Omental fat pad (tissue), 3 donors: ENCODE measurements at regions not wholly inside any gene's neighbourhood (a gene's known extent, or its start where the extent isn't known, plus 50 kb on each side); places are given as distances from the start of the nearest gene placed in this dataset.

Experiments
- ATAC-seq: fragments of 150-250 bp; one replicate; pipeline ENCODE4 v1.9.1; 2016; ENCODE audit warnings: mild to moderate bottlenecking, moderate library complexity; ENCODE audit not compliant: low FRiP score
- DNase-seq: peaks from one replicate; pipeline ENCODE4 v3.0.0-alpha.2; 2019; ENCODE audit warnings: low spot score
- TF ChIP-seq, protein P1 (sequence below), 3 donors: fragments of 450-650 bp; IDR thresholded peaks; one replicate each; pipeline ENCODE4 v1.5.1; 2016 to 2017; ENCODE audit warnings: antibody characterized with exemption in 3 of 3, mild to moderate bottlenecking in 3 of 3, moderate library complexity in 2 of 3

- DNase-seq: no peak
- TF ChIP-seq, protein P1, sequence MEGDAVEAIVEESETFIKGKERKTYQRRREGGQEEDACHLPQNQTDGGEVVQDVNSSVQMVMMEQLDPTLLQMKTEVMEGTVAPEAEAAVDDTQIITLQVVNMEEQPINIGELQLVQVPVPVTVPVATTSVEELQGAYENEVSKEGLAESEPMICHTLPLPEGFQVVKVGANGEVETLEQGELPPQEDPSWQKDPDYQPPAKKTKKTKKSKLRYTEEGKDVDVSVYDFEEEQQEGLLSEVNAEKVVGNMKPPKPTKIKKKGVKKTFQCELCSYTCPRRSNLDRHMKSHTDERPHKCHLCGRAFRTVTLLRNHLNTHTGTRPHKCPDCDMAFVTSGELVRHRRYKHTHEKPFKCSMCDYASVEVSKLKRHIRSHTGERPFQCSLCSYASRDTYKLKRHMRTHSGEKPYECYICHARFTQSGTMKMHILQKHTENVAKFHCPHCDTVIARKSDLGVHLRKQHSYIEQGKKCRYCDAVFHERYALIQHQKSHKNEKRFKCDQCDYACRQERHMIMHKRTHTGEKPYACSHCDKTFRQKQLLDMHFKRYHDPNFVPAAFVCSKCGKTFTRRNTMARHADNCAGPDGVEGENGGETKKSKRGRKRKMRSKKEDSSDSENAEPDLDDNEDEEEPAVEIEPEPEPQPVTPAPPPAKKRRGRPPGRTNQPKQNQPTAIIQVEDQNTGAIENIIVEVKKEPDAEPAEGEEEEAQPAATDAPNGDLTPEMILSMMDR (IDR thresholded peaks at IDR 0.05): no peak
- no peak for ATAC-seq
Observed at GRCh38 chr1:4312024-4312423, 342.4 kb upstream of the AJAP1 start.

DNA sequence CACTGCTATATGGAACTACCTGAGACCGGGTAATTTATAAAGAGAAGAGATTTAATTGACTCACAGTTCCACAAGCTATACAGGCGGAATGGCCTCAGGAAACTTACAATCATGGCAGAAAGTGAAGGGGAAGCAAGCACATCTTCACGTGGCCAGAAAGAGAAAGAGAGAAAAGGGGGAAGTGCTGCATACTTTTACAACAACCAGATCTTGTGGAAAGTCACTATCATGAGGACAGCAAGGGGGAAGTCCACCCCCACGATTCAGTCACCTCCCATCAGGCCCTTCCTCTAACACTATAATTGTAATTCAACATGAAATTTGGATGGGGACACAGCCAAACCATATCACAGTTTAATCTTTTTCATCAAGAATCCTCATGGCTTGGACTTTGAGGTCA lies 339.2 kb upstream of the AJAP1 start:
- ATAC-seq (no peak), DNase-seq (no peak)
- TF ChIP-seq, protein P1 (IDR thresholded peaks at IDR 0.05): no peak

- DNase-seq: no peak
- TF ChIP-seq, protein P1 (IDR thresholded peaks at IDR 0.05): no peak
- no peak for ATAC-seq
Observed at GRCh38 chr1:4317207-4317606, 337.2 kb upstream of the AJAP1 start.

GRCh38 chr1:4318720-4319119 lies 335.7 kb upstream of the AJAP1 start:
- DNase-seq (no peak), ATAC-seq (no peak)
- TF ChIP-seq, protein P1 (IDR thresholded peaks at IDR 0.05): no peak

DNA sequence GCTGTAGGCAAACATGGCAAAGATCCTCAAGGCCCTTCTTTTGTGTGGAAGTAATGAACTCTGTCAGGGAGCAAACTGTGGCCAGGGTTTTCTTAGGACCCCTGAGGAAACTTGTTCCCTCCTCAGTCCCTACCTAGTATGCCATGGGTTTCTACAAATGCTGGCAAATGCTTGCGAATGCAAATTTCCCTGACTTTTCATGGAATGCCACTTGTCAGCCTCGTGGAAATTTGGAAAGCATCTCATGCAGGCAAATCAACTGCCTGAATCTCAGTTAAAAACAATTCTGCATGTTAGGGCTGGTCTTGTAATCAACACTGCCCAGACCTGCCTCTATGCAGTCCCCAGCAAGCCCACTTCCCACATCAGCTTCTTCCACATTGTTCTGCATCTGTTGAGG lies 334.9 kb upstream of the AJAP1 start:
- ATAC-seq (no peak), DNase-seq (no peak)
- TF ChIP-seq, protein P1 (IDR thresholded peaks at IDR 0.05): no peak

DNA sequence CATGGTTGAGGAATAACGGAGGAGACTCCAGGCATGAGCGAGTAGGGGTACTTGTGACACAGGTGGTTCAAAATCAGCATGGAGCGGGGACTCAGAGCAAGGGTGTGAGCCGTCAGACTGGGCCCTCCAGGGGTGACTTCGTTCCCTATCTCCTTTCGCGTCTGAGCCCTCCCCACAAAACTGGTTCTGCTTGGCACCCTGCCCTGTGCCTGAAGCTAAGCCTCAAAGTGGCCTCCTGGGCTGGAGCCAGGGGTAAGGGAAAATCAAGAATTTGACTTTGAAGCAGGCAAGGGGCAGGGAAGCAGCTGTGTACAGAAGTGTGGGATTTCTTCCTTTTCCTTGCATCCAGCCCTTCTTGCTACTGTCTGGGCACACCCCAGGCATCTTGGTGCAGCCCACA lies 331.5 kb upstream of the AJAP1 start:
- DNase-seq: no peak
- no peak for ATAC-seq
- TF ChIP-seq, protein P1 (IDR thresholded peaks at IDR 0.05): no peak

GRCh38 chr1:4323309-4323708 lies 331.1 kb upstream of the AJAP1 start:
- no peak for DNase-seq
- ATAC-seq: no peak
- TF ChIP-seq, protein P1 (IDR thresholded peaks at IDR 0.05): no peak
